GM10266 (cell line): ENCODE measurements at regions not wholly inside any gene's neighbourhood (a gene's known extent, or its start where the extent isn't known, plus 50 kb on each side); places are given as distances from the start of the nearest gene placed in this dataset.

ENCODE experiments used
- DNase-seq: peaks from one replicate; pipeline ENCODE4 v3.0.0; 2012; ENCODE audit errors: extremely low spot score
- TF ChIP-seq, protein P1 (sequence below): IDR thresholded peaks from 2 replicates; pipeline ENCODE4 v1.5.1; 2012; ENCODE audit warnings: mild to moderate bottlenecking, low read depth; ENCODE audit not compliant: control insufficient read depth, insufficient read depth; ENCODE audit errors: missing control alignments

DNA sequence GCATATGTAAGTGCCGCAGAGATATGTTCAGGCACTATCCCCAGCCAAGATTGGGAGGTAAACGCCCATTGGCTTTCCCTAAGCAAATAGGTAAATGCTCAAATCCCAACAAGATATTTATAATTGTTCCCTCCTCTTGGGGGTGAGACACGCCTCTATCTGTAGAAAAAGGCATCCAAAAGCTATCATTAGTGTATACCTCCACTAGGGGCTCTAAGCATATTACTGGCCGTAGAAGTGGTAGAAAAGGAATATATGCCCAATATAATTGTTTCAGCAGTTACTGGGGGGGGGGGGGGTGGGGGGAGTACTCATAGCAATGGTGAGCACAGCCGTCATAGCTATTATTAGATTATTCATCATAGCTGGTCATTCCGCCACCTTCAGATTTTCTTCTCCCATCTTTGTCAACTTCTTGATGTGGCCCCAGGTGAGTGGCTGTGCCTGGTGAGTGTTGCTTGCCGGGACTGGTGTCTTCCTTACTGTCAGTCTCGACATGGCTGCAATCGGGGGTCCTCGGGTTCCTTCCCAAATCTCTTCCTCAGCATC, 53.3 kb upstream of the WDR1 start:
- DNase-seq: no peak
- TF ChIP-seq, protein P1, sequence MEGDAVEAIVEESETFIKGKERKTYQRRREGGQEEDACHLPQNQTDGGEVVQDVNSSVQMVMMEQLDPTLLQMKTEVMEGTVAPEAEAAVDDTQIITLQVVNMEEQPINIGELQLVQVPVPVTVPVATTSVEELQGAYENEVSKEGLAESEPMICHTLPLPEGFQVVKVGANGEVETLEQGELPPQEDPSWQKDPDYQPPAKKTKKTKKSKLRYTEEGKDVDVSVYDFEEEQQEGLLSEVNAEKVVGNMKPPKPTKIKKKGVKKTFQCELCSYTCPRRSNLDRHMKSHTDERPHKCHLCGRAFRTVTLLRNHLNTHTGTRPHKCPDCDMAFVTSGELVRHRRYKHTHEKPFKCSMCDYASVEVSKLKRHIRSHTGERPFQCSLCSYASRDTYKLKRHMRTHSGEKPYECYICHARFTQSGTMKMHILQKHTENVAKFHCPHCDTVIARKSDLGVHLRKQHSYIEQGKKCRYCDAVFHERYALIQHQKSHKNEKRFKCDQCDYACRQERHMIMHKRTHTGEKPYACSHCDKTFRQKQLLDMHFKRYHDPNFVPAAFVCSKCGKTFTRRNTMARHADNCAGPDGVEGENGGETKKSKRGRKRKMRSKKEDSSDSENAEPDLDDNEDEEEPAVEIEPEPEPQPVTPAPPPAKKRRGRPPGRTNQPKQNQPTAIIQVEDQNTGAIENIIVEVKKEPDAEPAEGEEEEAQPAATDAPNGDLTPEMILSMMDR: no peak

DNA sequence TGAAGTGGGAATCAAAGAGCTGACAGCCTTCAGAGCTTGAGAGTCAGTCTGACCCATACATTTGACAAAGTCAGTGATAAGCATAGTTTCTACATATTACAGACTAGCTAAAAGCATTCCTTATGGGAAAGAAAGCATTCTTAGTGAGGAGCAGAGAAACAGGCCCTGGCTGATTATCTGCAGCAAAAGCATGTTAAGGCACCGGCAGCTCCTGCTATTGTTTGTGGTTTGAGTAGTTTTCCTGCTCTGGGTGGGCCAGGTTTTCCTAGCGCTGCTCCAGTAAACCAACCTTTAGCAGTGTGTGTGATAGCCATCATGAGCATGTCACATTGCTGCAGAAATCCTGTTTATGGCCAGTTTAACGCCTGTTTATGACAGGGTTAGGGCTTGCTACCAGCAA, 51.6 kb upstream of the WDR1 start:
- TF ChIP-seq, protein P1: no peak
- no peak for DNase-seq

DNA sequence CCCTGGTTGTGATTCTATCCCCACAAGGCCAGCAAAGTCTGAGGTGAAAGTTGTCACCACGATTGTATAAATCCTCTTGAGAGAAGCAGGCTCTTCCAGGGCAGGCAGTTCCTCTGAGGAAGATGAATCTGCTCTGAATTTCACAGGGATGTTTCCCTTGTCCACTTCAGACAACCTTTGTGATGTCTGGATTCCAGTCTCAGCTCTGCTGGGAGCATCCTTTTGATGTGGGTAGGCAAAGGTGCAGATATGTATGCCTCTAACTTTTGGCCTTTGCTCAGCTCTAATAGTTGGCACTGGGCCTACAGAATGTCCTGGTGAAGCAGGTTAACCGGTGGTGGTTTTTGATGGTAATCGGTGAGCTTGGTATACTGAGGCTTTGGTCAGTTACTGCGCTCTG, 50.6 kb upstream of the WDR1 start:
- TF ChIP-seq, protein P1: no peak
- DNase-seq: no peak
